PC-9 (cell line): ENCODE measurements at regions not wholly inside any gene's neighbourhood (a gene's known extent, or its start where the extent isn't known, plus 50 kb on each side); places are given as distances from the start of the nearest gene placed in this dataset.

ENCODE experiments used
- EZH2 ChIP-seq: fragments of 200-600 bp; sonication (generic); IDR thresholded peaks from 2 replicates; pipeline ENCODE4 v1.8.0; 2017; ENCODE audit warnings: antibody characterized with exemption, low read depth
- TF ChIP-seq, protein P1 (sequence below): fragments of 200-600 bp; sonication (generic); conservative IDR thresholded peaks from 2 replicates; pipeline ENCODE4 v1.6.1; 2017; ENCODE audit warnings: mixed run types, antibody characterized with exemption, mild to moderate bottlenecking, moderate library complexity

GRCh38 chr15:94002041-94002440, 229.3 kb upstream of the MCTP2 start:
- TF ChIP-seq, protein P1, sequence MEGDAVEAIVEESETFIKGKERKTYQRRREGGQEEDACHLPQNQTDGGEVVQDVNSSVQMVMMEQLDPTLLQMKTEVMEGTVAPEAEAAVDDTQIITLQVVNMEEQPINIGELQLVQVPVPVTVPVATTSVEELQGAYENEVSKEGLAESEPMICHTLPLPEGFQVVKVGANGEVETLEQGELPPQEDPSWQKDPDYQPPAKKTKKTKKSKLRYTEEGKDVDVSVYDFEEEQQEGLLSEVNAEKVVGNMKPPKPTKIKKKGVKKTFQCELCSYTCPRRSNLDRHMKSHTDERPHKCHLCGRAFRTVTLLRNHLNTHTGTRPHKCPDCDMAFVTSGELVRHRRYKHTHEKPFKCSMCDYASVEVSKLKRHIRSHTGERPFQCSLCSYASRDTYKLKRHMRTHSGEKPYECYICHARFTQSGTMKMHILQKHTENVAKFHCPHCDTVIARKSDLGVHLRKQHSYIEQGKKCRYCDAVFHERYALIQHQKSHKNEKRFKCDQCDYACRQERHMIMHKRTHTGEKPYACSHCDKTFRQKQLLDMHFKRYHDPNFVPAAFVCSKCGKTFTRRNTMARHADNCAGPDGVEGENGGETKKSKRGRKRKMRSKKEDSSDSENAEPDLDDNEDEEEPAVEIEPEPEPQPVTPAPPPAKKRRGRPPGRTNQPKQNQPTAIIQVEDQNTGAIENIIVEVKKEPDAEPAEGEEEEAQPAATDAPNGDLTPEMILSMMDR, result no peak
- TF ChIP-seq EZH2, result no peak
